Panc1 (cell line): ENCODE measurements at regions not wholly inside any gene's neighbourhood (a gene's known extent, or its start where the extent isn't known, plus 50 kb on each side); places are given as distances from the start of the nearest gene placed in this dataset.

Experiments used
- ATAC-seq: fragments of 200-7000 bp; cut with Tn5 transposase; 2 replicates; pipeline ENCODE4 v1.9.1; 2020; ENCODE audit warnings: mild to moderate bottlenecking, moderate library complexity
- BruUV-seq: library from RNA; stranded (reverse); fragments of 400-500 nt; replicated peaks from 2 replicates; lab custom pipeline; 2021; lab: Mats Ljungman, UMichigan
- CTCF ChIA-PET: fragments of 300-600 bp; sonication (Branson Sonifier 250); formaldehyde crosslinking; loops from one replicate; lab custom pipeline; 2022; ENCODE audit warnings: antibody characterized with exemption; lab: Charles Lee
- POLR2A ChIA-PET: fragments of 300-600 bp; sonication (Branson Sonifier 250); formaldehyde crosslinking; loops from one replicate; lab custom pipeline; 2022; ENCODE audit warnings: antibody characterized with exemption; lab: Charles Lee
- DNase-seq: peaks from one replicate; pipeline ENCODE4 v3.0.0-alpha.2; 2010; ENCODE audit warnings: low read depth, low spot score
- H3K27ac ChIP-seq: 2 replicates; pipeline ENCODE4 v1.5.1; 2011; ENCODE audit warnings: mild to moderate bottlenecking, low read length, inconsistent platforms
- H3K27me3 ChIP-seq: fragments of 200-500 bp; sonication (Bioruptor generic); 2 replicates; pipeline ENCODE4 v1.6.0; 2014; ENCODE audit warnings: low read length, inconsistent platforms; ENCODE audit not compliant: control insufficient read depth, insufficient read depth
- H3K36me3 ChIP-seq: fragments of 200-500 bp; sonication (Bioruptor generic); 2 replicates; pipeline ENCODE4 v1.5.1; 2014; ENCODE audit warnings: inconsistent platforms, mild to moderate bottlenecking, low read length, moderate library complexity; ENCODE audit not compliant: control insufficient read depth, insufficient read depth
- H3K4me1 ChIP-seq: 2 replicates; pipeline ENCODE4 v1.5.1; 2011; ENCODE audit warnings: inconsistent platforms, mild to moderate bottlenecking, low read length, moderate library complexity; ENCODE audit not compliant: control insufficient read depth, insufficient read depth
- H3K4me3 ChIP-seq, 2 experiments: 2 replicates each; pipeline ENCODE4 v1.5.1; 2011 to 2012; ENCODE audit warnings: low read depth in 2 of 2, low read length in 2 of 2, mild to moderate bottlenecking in 2 of 2, inconsistent platforms in 1 of 2, moderate library complexity in 1 of 2
- H3K9me3 ChIP-seq: fragments of 200-500 bp; sonication (Bioruptor generic); 2 replicates; pipeline ENCODE4 v1.5.1; 2014; ENCODE audit warnings: low read depth, mild to moderate bottlenecking, inconsistent platforms, low read length, moderate library complexity; ENCODE audit not compliant: control insufficient read depth, insufficient read depth
- CTCF ChIP-seq: fragments of 450-650 bp; IDR thresholded peaks from 2 replicates; pipeline ENCODE4 v1.5.1; 2017; ENCODE audit warnings: mild to moderate bottlenecking
- POLR2AphosphoS5 ChIP-seq: IDR thresholded peaks from 2 replicates; pipeline ENCODE4 v1.6.1; 2012; ENCODE audit warnings: mild to moderate bottlenecking, low read depth, low read length, moderate library complexity
- REST ChIP-seq, 2 experiments: IDR thresholded peaks; 2 replicates each; pipeline ENCODE4 v1.6.1; 2011 to 2012; ENCODE audit warnings: low read depth in 2 of 2, control low read depth in 1 of 2, low read length in 1 of 2, mild to moderate bottlenecking in 1 of 2, moderate library complexity in 1 of 2; ENCODE audit not compliant: insufficient read depth in 1 of 2
- SIN3A ChIP-seq: IDR thresholded peaks from 2 replicates; pipeline ENCODE4 v1.6.1; 2012; ENCODE audit warnings: low read depth, mild to moderate bottlenecking, low read length, moderate library complexity, borderline replicate concordance; ENCODE audit not compliant: insufficient read depth
- TCF7L2 ChIP-seq: IDR thresholded peaks from 2 replicates; pipeline ENCODE4 v1.6.1; 2011; ENCODE audit warnings: mild to moderate bottlenecking, low read depth, low read length, inconsistent platforms
- in situ Hi-C: cut with HindIII; loops from 2 replicates; pipeline ENCODE4 v1.10.0; 2016; ENCODE audit warnings: low sequenced_read_pairs, low pct_unique_long_range_greater_than_20kb
- intact Hi-C: fragments of 100-400 bp; cut with micrococcal nuclease; formaldehyde crosslinking; loops from one replicate; pipeline ENCODE4 v1.10.0; 2022; ENCODE audit not compliant: unreplicated experiment

- no peak for DNase-seq
- Histone ChIP-seq H3K9me3 (no peaks in the 10 kb centered on the region), H3K4me3 (no peak overlapping the region), H3K4me1 (no peaks in the 10 kb centered on the region), H3K27me3 (no peaks in the 10 kb centered on the region), H3K36me3 (no peaks in the 10 kb centered on the region), H3K27ac (no peak overlapping the region)
- CTCF ChIA-PET = no interaction called here
- in situ Hi-C loops = no loop called here
- no TSS peak for BruUV-seq
- POLR2A ChIA-PET = no interaction called here
- intact Hi-C loops = no loop called here
- TF ChIP-seq SIN3A = no peak
- no peak for TF ChIP-seq REST (IDR thresholded peaks at IDR 0.05; ENCODE audit: insufficient read depth in 1 of 2, low read depth in 2 of 2, low read length in 1 of 2)
- no peak for TF ChIP-seq CTCF
- no peak for TF ChIP-seq POLR2AphosphoS5
- no peak for TF ChIP-seq TCF7L2
- no peak for ATAC-seq
Measured at GRCh38 chr5:3842591-3842990, 247.0 kb downstream of the IRX1 start.

- DNase-seq (no peak), ATAC-seq (no peak)
- BruUV-seq = no TSS peak
- Histone ChIP-seq H3K4me3 (no peak overlapping the region), H3K27ac (no peak overlapping the region), H3K36me3 (no peaks in the 10 kb centered on the region; the same call in 1 of the 2 replicates), H3K9me3 (no peaks in the 10 kb centered on the region), H3K4me1 (no peaks in the 10 kb centered on the region), H3K27me3 (no peaks in the 10 kb centered on the region)
- ChIA-PET CTCF (no interaction called here), POLR2A (no interaction called here)
- in situ Hi-C loops = no loop called here
- intact Hi-C loops = no loop called here
- no peak for TF ChIP-seq SIN3A
- no peak for TF ChIP-seq REST (IDR thresholded peaks at IDR 0.05; ENCODE audit: insufficient read depth in 1 of 2, low read depth in 2 of 2, low read length in 1 of 2)
- TF ChIP-seq CTCF = no peak
- no peak for TF ChIP-seq POLR2AphosphoS5
- no peak for TF ChIP-seq TCF7L2
Measured at GRCh38 chr5:3843706-3844105, 248.1 kb downstream of the IRX1 start.
